Natural killer cell (primary cell): ENCODE measurements at regions not wholly inside any gene's neighbourhood (a gene's known extent, or its start where the extent isn't known, plus 50 kb on each side); places are given as distances from the start of the nearest gene placed in this dataset.
"Not testable (repeated sequence)": the region's sequence is repeated elsewhere in the genome, so short reads cannot be mapped to it uniquely, and the experiment has no call there.

Source experiments
- ATAC-seq, 3 donors: fragments of 150-1000 bp in 2 of 3; fragments of 200-7000 bp in 1 of 3; cut with Tn5 transposase; 1 replicate in 1 of 3; 2 replicates in 2 of 3; pipeline ENCODE4 v1.10.0; 2021; ENCODE audit warnings: mild to moderate bottlenecking in 2 of 3, moderate library complexity in 2 of 3
- DNase-seq, 2 donors: peaks; one replicate each; pipeline versions ENCODE4 v3.0.0 to v3.0.0-alpha.2; 2013 to 2021; ENCODE audit warnings: mixed read lengths in 1 of 2
- H3K27ac ChIP-seq: one replicate; pipeline ENCODE4 v1.5.1; 2013; ENCODE audit warnings: mild to moderate bottlenecking, low read length
- H3K27me3 ChIP-seq: one replicate; pipeline ENCODE4 v1.6.1; 2013; ENCODE audit warnings: low read length; ENCODE audit not compliant: control insufficient read depth, insufficient read depth
- H3K36me3 ChIP-seq: one replicate; pipeline ENCODE4 v1.6.1; 2013; ENCODE audit warnings: low read length; ENCODE audit not compliant: control insufficient read depth, insufficient read depth
- H3K4me1 ChIP-seq: one replicate; pipeline ENCODE4 v1.6.1; 2013; ENCODE audit warnings: low read length; ENCODE audit not compliant: control insufficient read depth, insufficient read depth
- H3K4me3 ChIP-seq: one replicate; pipeline ENCODE4 v1.5.1; 2013; ENCODE audit warnings: low read length
- H3K9me3 ChIP-seq: one replicate; pipeline ENCODE4 v1.6.1; 2013; ENCODE audit warnings: low read length; ENCODE audit not compliant: control insufficient read depth, insufficient read depth
- H3K27ac Mint-ChIP-seq, 2 donors: one replicate each; pipeline ENCODE4 v1.8.0; 2022; ENCODE audit warnings: mild to moderate bottlenecking in 2 of 2, mixed read lengths in 2 of 2, moderate library complexity in 1 of 2
- H3K27me3 Mint-ChIP-seq, 2 donors: one replicate each; pipeline ENCODE4 v1.8.0; 2022; ENCODE audit warnings: low read depth in 2 of 2, mixed read lengths in 2 of 2
- H3K36me3 Mint-ChIP-seq: one replicate; pipeline ENCODE4 v1.8.0; 2022; ENCODE audit warnings: mixed read lengths
- H3K4me1 Mint-ChIP-seq, 2 donors: one replicate each; pipeline ENCODE4 v1.8.0; 2022; ENCODE audit warnings: mixed read lengths in 2 of 2
- H3K4me3 Mint-ChIP-seq: one replicate; pipeline ENCODE4 v1.8.0; 2022; ENCODE audit warnings: mild to moderate bottlenecking, moderate library complexity, mixed read lengths
- H3K9me3 Mint-ChIP-seq, 2 donors: one replicate each; pipeline ENCODE4 v1.8.0; 2022; ENCODE audit warnings: mixed read lengths in 2 of 2
- CTCF ChIP-seq: fragments of 200-600 bp; IDR thresholded peaks from one replicate; pipeline ENCODE4 v1.8.0; 2022; ENCODE audit warnings: antibody characterized with exemption
- WGBS: methylation state at CpG from one replicate; pipeline ENCODE4 v1.1.7; 2013; ENCODE audit warnings: missing lambda C conversion rate; ENCODE audit not compliant: insufficient coverage; 5-methylcytosine and 5-hydroxymethylcytosine counted together
- intact Hi-C: fragments of 100-400 bp; cut with micrococcal nuclease; formaldehyde crosslinking; loops from one replicate; pipeline ENCODE4 v1.14.2; 2022

DNA sequence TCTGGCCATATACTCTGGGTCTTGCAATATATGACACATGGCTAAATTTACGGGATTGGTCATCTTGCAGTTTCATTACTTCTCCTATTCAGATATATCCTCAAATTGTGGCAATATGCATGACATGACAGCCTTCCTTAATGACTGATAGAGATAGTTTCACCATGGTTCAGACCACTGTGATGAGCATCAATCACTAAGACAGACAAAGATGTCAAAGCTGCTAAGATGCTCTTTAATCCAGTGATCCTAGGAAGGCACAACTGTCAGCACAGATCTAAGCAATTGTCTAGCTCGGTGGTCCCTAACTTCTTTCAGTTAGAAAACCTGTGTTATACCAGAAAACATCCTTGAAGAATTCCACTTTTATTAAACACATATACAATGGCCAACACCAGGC, 70.9 kb upstream of the ADGRL2 start:
- Histone ChIP-seq H3K4me3 (no peak overlapping the region), H3K4me1 (no peaks in the 10 kb centered on the region), H3K9me3 (no peaks in the 10 kb centered on the region), H3K27me3 (no peaks in the 10 kb centered on the region), H3K36me3 (no peaks in the 10 kb centered on the region), H3K27ac (no peak overlapping the region)
- no peak for DNase-seq
- intact Hi-C loops: no loop called here
- H3K4me1 Mint-ChIP-seq: no peaks in the 10 kb centered on the region
- H3K27me3 Mint-ChIP-seq: no peaks in the 10 kb centered on the region
- H3K9me3 Mint-ChIP-seq: peaks cover 10 to 11% of the 10 kb centered on the region in 2 donors
- H3K36me3 Mint-ChIP-seq: no peaks in the 10 kb centered on the region
- 88% methylated on average over 2 of the region's 2 CpGs for WGBS
- no peak for ATAC-seq
- H3K27ac Mint-ChIP-seq: no peak overlapping the region
- no peak overlapping the region for H3K4me3 Mint-ChIP-seq
- TF ChIP-seq CTCF: no peak

DNA sequence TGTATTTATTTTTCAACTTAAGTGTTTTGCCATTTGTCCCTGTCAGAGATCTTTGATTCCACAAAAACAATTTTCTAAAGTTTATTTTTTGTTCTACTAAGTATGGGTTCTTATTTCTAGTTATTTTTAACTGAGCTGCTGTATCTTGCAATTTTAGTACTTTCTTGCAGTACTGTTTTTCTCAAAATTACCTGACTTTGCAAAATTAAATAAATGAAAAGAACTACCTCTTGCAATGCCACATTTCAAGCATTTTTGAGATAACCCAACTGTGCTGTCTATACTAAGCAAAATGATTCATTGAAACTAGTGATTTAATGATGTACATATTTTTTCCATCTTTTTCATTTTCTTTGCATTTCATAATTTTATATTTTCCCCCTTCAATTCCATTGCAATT, 71.5 kb upstream of the ADGRL2 start:
- no peak for TF ChIP-seq CTCF
- DNase-seq: no peak
- H3K27me3 Mint-ChIP-seq: no peaks in the 10 kb centered on the region
- H3K4me3 Mint-ChIP-seq: no peak overlapping the region
- H3K36me3 Mint-ChIP-seq: no peaks in the 10 kb centered on the region
- no peak for ATAC-seq
- intact Hi-C loops: no loop called here
- H3K9me3 Mint-ChIP-seq: peaks cover 10 to 13% of the 10 kb centered on the region in 2 donors
- H3K27ac ChIP-seq: no peak overlapping the region
- H3K4me3 ChIP-seq: no peak overlapping the region
- H3K4me1 Mint-ChIP-seq: no peaks in the 10 kb centered on the region
- H3K9me3 ChIP-seq: no peaks in the 10 kb centered on the region
- H3K27ac Mint-ChIP-seq: no peak overlapping the region
- no peaks in the 10 kb centered on the region for H3K36me3 ChIP-seq
- H3K27me3 ChIP-seq: no peaks in the 10 kb centered on the region
- no peaks in the 10 kb centered on the region for H3K4me1 ChIP-seq

DNA sequence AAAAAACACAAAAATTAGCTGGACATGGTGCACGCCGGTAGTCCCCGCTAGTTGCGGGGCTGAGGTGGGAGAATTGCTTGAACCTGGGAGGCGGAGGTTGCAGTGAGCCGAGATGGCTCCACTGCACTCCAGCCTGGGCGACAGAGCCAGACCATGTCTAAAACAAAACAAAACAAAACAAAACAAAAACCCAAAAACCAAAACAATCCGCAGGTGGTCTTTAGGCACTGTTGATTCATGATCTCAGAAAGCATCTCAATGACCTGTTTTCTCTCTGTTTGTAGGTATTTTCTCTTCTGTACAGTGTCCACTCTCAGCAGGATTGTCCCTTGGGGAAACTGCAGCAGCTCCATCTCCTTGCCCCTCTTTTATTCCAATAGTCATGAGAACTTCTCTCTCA, 74.9 kb upstream of the ADGRL2 start:
- no peak for TF ChIP-seq CTCF
- Mint-ChIP-seq H3K27ac (no peak overlapping the region), H3K9me3 (peaks cover 15 to 20% of the 10 kb centered on the region in 2 donors), H3K4me1 (no peaks in the 10 kb centered on the region), H3K36me3 (no peaks in the 10 kb centered on the region), H3K4me3 (no peak overlapping the region), H3K27me3 (no peaks in the 10 kb centered on the region)
- Histone ChIP-seq H3K4me1 (no peaks in the 10 kb centered on the region), H3K27ac (no peak overlapping the region), H3K9me3 (peaks cover 3% of the 10 kb centered on the region), H3K4me3 (no peak overlapping the region), H3K27me3 (no peaks in the 10 kb centered on the region), H3K36me3 (no peaks in the 10 kb centered on the region)
- ATAC-seq (no peak), DNase-seq (no peak)
- intact Hi-C loops: no loop called here
- 97% methylated on average over 8 of the region's 8 CpGs for WGBS

GRCh38 chr1:81722631-81723328, 78.0 kb upstream of the ADGRL2 start:
- H3K27ac Mint-ChIP-seq, H3K27me3 Mint-ChIP-seq, H3K27ac ChIP-seq, H3K4me1 ChIP-seq, H3K4me1 Mint-ChIP-seq, H3K9me3 ChIP-seq, H3K36me3 Mint-ChIP-seq, H3K4me3 Mint-ChIP-seq, H3K36me3 ChIP-seq, H3K27me3 ChIP-seq, intact Hi-C loops, H3K4me3 ChIP-seq, ATAC-seq, DNase-seq: not testable (repeated sequence)
- H3K9me3 Mint-ChIP-seq: peaks cover 11 to 16% of the 10 kb centered on the region in 2 donors
- WGBS: 88% methylated on average over 6 of the region's 6 CpGs

DNA sequence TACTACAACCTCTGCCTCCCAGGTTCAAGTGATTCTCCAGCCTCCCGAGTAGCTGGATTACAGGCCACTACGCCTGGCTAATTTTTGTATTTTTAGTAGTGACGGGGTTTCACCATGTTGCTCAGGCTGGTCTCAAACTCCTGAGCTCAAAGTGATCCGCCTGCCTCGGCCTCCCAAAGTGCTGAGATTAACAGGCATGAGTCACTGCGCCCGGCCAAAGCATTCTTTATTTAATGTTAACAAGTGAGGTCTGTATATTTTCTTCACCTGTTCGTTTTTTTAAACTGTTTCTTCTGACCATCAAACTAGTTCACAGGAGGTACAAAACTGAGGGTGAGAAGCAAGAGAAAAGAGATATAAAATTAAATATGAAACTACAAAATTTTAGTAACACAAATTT, 80.5 kb upstream of the ADGRL2 start:
- not testable (repeated sequence) for H3K4me3 ChIP-seq
- 80% methylated on average over 8 of the region's 8 CpGs for WGBS

More for the DNA sequence above, 80.5 kb upstream of the ADGRL2 start:
- H3K4me1 Mint-ChIP-seq, H3K36me3 Mint-ChIP-seq, DNase-seq, H3K4me1 ChIP-seq, H3K27ac ChIP-seq, ATAC-seq, intact Hi-C loops, H3K4me3 Mint-ChIP-seq, H3K36me3 ChIP-seq, H3K9me3 ChIP-seq, H3K27me3 ChIP-seq, H3K27ac Mint-ChIP-seq, H3K27me3 Mint-ChIP-seq: not testable (repeated sequence)
- peaks cover 8 to 13% of the 10 kb centered on the region in 2 donors for H3K9me3 Mint-ChIP-seq
